K562 (cell line): ENCODE measurements at regions not wholly inside any gene's neighbourhood (a gene's known extent, or its start where the extent isn't known, plus 50 kb on each side); places are given as distances from the start of the nearest gene placed in this dataset.

Source experiments
- FOS ChIP-seq: IDR thresholded peaks from 3 replicates; pipeline ENCODE4 v1.6.1; 2011; ENCODE audit not compliant: insufficient read length; ENCODE audit errors: extremely low read depth
- HMG20B ChIP-seq: fragments of 250-450 bp; sonication (Bioruptor Pico); IDR thresholded peaks from 2 replicates; pipeline ENCODE4 v1.5.0; 2021; ENCODE audit warnings: mild to moderate bottlenecking
- MYC ChIP-seq, 2 experiments: fragments of 250-450 bp in 1 of 2; sonication (Bioruptor Pico) in 1 of 2; IDR thresholded peaks; 2 replicates each; pipeline versions ENCODE4 v1.5.1 to v1.6.1; 2012 to 2021; ENCODE audit warnings: low read depth in 2 of 2, borderline replicate concordance in 1 of 2, improper control_type of control experiment in 1 of 2, low read length in 1 of 2, mild to moderate bottlenecking in 1 of 2, moderate library complexity in 1 of 2
- NFE2 ChIP-seq: IDR thresholded peaks from 2 replicates; pipeline ENCODE4 v1.6.1; 2014; ENCODE audit warnings: antibody characterized with exemption, low read depth
- NR3C1 ChIP-seq: sonication (generic); formaldehyde crosslinking; IDR thresholded peaks from 2 replicates; pipeline ENCODE4 v1.8.1; 2022; ENCODE audit warnings: missing genetic modification reagents
- PHB ChIP-seq: fragments of 250-450 bp; sonication (Bioruptor Pico); IDR thresholded peaks from 2 replicates; pipeline ENCODE4 v1.5.0; 2021
- POLR2A ChIP-seq: fragments of 450-650 bp; conservative IDR thresholded peaks from 2 replicates; pipeline ENCODE4 v1.6.1; 2016
- POLR2B ChIP-seq: fragments of 450-650 bp; IDR thresholded peaks from 2 replicates; pipeline ENCODE4 v1.6.1; 2018; ENCODE audit warnings: low read depth; ENCODE audit not compliant: partially characterized antibody
- RFX5 ChIP-seq: IDR thresholded peaks from 2 replicates; pipeline ENCODE4 v1.6.1; 2011; ENCODE audit warnings: low read depth, mild to moderate bottlenecking, improper control_type of control experiment, low read length
- SOX6 ChIP-seq: fragments of 450-650 bp; IDR thresholded peaks from 2 replicates; pipeline ENCODE4 v1.6.1; 2014; ENCODE audit warnings: mild to moderate bottlenecking
- TF ChIP-seq, protein P1 (sequence below), 3 experiments: IDR thresholded peaks in 2 of 3; conservative IDR thresholded peaks in 1 of 3; 2 replicates each; pipeline ENCODE4 v1.5.1; 2011 to 2012; ENCODE audit warnings: low read length in 3 of 3, mild to moderate bottlenecking in 3 of 3, control low read depth in 2 of 3, improper control_type of control experiment in 1 of 3, inconsistent platforms in 1 of 3, low read depth in 1 of 3, mixed read lengths in 1 of 3, moderate library complexity in 1 of 3; ENCODE audit not compliant: insufficient read depth in 2 of 3

DNA sequence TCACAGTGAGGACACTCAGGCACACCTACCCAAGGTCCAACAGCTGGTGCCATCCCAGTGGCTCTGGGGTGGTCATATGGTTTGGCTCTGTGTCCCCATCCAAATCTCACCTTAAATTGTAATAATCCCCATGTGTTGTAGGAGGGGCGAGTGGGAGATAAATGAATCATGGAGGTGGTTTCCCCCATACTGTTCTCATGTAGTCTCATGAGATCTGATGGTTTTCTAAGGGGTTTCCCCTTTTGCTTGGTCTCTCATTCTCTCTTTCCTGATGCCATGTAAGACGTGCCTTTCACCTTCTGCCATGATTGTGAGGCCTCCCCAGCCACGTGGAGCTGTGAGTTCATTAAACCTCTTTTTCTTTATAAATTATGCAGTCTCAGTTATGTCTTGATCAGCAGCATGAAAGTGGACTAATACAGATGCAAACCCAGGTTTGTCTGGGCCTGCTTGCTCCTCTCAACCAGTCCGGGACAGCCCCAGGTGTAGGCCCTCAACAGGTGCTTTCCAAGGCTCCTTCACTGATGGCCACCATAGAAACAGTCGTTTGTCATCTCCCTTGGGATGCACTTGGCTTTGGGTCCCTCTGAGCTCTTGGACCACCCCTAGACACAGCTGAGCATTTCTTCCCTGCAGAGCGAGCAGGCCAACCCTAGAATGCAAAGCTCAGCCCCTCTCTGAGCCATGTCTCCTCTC is 101.3 kb upstream of the CTBP2 start:
- TF ChIP-seq POLR2B (no peak), MYC (IDR thresholded peaks at IDR 0.05; ENCODE audit: low read depth, low read length) (no peak), MYC (CRISPR knock-in tag; IDR thresholded peaks at IDR 0.05; ENCODE audit: borderline replicate concordance, low read depth) (no peak), HMG20B (no peak), NFE2 (no peak), RFX5 (no peak), FOS (no peak), POLR2A (no peak), SOX6 (no peak), PHB (CRISPR knock-in tag) (no peak), NR3C1 (CRISPR knock-in tag) (no peak)
- TF ChIP-seq, protein P1, sequence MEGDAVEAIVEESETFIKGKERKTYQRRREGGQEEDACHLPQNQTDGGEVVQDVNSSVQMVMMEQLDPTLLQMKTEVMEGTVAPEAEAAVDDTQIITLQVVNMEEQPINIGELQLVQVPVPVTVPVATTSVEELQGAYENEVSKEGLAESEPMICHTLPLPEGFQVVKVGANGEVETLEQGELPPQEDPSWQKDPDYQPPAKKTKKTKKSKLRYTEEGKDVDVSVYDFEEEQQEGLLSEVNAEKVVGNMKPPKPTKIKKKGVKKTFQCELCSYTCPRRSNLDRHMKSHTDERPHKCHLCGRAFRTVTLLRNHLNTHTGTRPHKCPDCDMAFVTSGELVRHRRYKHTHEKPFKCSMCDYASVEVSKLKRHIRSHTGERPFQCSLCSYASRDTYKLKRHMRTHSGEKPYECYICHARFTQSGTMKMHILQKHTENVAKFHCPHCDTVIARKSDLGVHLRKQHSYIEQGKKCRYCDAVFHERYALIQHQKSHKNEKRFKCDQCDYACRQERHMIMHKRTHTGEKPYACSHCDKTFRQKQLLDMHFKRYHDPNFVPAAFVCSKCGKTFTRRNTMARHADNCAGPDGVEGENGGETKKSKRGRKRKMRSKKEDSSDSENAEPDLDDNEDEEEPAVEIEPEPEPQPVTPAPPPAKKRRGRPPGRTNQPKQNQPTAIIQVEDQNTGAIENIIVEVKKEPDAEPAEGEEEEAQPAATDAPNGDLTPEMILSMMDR (IDR thresholded peaks at IDR 0.05 in 2 of 3, conservative IDR thresholded peaks at IDR 0.05 in 1 of 3; ENCODE audit: insufficient read depth in 2 of 3, low read depth in 1 of 3, low read length in 3 of 3): no peak
